GM12873 (cell line): ENCODE measurements at regions not wholly inside any gene's neighbourhood (a gene's known extent, or its start where the extent isn't known, plus 50 kb on each side); places are given as distances from the start of the nearest gene placed in this dataset.

Experiments used
- TF ChIP-seq, protein P1 (sequence below): IDR thresholded peaks from 2 replicates; pipeline ENCODE4 v1.5.1; 2012; ENCODE audit warnings: low read depth, mild to moderate bottlenecking, moderate library complexity, low read length, control low read depth; ENCODE audit not compliant: insufficient read depth; ENCODE audit errors: missing control alignments

DNA sequence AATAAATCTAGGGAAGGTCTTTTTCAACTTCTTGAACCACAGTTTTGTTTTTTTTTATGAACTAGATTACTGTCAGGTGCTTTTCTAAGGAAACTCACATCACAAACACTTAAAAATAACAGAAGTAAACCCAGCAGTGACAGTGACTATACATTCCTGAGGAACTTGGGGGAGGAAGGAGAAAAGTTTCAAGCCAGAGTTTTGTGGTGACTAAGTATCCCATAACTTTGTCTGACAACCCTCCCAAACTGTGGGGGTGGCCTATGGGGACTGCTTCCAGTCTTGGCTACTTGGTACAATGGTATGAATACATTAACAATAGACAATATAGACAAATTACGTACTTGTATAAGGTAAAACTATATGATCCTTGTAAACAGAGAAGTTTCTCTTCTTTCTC, 202.5 kb upstream of the MAN1A1 start:
- TF ChIP-seq, protein P1, sequence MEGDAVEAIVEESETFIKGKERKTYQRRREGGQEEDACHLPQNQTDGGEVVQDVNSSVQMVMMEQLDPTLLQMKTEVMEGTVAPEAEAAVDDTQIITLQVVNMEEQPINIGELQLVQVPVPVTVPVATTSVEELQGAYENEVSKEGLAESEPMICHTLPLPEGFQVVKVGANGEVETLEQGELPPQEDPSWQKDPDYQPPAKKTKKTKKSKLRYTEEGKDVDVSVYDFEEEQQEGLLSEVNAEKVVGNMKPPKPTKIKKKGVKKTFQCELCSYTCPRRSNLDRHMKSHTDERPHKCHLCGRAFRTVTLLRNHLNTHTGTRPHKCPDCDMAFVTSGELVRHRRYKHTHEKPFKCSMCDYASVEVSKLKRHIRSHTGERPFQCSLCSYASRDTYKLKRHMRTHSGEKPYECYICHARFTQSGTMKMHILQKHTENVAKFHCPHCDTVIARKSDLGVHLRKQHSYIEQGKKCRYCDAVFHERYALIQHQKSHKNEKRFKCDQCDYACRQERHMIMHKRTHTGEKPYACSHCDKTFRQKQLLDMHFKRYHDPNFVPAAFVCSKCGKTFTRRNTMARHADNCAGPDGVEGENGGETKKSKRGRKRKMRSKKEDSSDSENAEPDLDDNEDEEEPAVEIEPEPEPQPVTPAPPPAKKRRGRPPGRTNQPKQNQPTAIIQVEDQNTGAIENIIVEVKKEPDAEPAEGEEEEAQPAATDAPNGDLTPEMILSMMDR = no peak

- TF ChIP-seq, protein P1 = no peak
Measured at GRCh38 chr6:119547024-119547423, 197.5 kb upstream of the MAN1A1 start.

GRCh38 chr6:119545245-119545644, 195.7 kb upstream of the MAN1A1 start:
- TF ChIP-seq, protein P1 = no peak

DNA sequence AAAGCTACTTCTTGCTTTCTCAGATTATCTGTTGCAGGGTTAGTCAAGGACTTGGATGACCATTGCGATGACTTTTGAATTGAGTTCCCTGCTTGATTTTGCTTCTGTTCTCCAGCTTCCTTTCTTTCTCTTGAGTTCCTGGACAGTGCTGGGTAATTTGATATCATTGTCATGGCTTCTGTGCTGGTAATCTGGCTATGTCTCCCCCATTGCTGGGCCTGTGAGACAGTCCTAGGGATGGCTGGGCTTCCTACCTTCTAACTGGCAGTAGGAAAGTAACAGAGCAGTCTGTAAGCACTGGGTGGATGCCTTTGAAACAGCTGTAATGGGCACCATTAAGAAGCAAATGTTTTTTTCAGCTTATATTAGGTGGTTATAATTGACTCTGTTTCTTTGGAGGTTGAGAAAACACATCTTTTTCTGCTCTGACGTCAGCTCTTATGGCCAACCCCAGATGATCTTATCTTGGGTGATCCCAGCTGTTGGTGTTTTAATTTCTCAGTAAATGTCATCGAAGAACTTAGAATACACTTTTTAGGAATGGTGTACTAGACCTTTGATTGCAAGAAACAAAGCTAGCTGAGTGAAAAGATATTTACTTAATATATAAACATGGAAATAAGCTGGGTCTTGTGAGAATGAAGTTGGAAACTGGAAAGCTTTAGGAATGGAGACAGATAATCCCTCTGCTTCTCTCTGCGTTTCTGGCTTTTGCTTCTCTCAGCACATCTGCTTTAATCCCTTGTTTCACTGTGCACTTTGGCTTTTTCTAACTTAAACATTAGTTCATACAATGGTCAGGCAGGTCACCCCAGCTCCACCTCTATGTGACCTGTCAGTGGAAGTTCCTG, 195.0 kb upstream of the MAN1A1 start:
- TF ChIP-seq, protein P1 = no peak

DNA sequence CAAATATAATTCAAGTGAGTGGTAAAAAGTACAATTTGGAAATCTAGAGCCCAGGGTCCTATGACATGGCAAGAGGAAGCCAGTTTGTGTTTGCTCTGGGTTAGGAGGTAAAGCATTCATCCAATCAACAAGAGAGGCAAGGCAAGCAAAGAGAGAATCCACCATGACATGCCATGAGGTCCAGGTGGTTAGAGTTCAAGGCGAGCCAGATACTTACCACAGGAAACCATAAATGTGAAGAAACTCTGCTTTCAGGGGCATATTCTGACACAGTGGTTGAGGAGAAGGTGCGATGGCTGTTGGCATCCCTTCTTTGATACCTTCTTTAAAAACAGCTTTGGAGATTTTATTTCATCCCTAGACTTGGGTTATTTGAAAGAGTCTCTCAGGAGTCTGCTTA, 193.8 kb upstream of the MAN1A1 start:
- TF ChIP-seq, protein P1 = no peak

- TF ChIP-seq, protein P1 = no peak
Measured at GRCh38 chr6:119542037-119542436, 192.5 kb upstream of the MAN1A1 start.

- TF ChIP-seq, protein P1 = no peak
Measured at GRCh38 chr6:119541132-119541905, 191.8 kb upstream of the MAN1A1 start.
